Activated T-cell treated with anti-CD3 and anti-CD28 coated beads for 24 hours (primary cell): ENCODE measurements at regions not wholly inside any gene's neighbourhood (a gene's known extent, or its start where the extent isn't known, plus 50 kb on each side); places are given as distances from the start of the nearest gene placed in this dataset.
"Not testable (repeated sequence)": the region's sequence is repeated elsewhere in the genome, so short reads cannot be mapped to it uniquely, and the experiment has no call there.

Experiments used
- DNase-seq: peaks from one replicate; pipeline ENCODE4 v3.0.0-alpha.2; 2020; ENCODE audit warnings: low read depth

DNA sequence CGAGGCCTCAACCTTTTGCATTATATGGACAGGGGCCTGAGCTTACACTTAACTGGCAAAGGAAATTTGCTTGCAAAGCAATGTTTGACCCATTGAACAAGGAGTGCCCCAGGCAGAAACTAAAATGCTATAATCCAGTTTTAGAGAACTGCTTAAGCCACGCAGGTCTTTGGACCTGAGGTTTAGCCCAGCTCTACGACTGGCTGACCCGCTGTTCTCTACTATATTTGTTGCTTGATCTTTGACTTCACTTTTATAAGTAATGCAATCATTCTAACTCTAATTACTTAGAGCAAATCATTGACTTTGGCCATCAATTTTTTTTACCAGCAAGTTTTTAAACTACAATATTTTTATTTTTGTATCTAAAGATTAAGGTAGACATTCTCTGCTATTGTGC is 268.8 kb downstream of the MREG start:
- DNase-seq = no peak

DNA sequence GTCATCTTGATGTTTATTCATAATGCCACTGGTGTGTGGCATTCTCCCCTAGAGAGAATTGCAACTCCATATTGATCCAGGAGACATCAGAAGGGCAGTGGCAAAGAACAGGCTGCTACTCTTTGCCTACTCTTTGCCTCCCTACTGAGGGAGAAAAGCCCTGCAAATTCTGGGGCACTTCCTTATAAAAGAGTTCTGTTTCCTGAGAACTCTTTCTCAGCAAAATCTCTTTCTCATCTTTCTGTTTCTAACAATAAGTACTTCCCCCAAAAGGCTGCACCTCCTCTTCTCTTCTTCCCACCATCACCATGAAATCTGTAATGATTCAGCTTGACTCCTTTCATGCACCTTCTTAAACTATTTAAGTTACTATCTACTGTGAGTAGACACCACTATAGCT is 270.3 kb downstream of the MREG start:
- DNase-seq = no peak

DNA sequence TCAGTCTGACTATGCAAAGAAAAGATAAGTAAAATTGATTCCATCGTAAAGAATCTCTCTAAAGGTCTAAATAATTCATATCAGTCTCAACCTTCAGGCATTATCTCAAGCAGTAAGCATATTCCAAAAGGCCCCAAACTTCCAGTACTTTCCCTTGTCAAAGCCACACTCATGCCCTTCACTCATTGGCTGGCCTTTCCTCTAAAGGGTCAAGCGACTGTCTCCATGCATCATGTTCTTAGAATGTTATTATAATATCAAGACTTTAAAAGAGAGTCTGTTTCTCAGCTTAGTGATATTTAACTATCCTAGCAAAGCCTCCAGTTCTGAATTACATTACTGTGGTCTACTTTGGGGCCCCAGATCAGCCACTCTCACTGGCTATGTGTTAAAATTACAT is 271.3 kb downstream of the MREG start:
- no peak for DNase-seq

- no peak for DNase-seq
Observed at GRCh38 chr2:215740071-215740470, 273.3 kb downstream of the MREG start.

GRCh38 chr2:215738351-215738750 is 275.0 kb downstream of the MREG start:
- no peak for DNase-seq

DNA sequence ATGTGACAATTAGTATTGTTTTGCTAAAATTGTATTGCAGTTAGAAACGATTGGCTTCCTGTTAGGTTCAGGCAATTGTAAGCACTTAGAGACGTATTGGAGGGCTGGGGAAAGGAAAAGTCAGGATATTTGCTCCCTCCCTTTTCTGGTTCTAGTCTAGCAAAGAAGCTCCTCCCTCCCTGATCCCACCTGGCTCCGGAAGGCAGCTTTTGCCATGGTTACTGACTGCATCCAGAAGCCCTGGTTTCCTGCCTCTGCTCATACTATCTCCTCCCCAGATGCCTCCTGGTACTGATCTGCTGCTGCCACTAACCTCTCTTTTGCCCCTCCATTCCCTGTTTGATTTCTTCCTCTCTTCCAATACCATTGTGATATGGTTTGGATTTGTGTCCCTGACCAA is 275.9 kb downstream of the MREG start:
- no peak for DNase-seq

DNA sequence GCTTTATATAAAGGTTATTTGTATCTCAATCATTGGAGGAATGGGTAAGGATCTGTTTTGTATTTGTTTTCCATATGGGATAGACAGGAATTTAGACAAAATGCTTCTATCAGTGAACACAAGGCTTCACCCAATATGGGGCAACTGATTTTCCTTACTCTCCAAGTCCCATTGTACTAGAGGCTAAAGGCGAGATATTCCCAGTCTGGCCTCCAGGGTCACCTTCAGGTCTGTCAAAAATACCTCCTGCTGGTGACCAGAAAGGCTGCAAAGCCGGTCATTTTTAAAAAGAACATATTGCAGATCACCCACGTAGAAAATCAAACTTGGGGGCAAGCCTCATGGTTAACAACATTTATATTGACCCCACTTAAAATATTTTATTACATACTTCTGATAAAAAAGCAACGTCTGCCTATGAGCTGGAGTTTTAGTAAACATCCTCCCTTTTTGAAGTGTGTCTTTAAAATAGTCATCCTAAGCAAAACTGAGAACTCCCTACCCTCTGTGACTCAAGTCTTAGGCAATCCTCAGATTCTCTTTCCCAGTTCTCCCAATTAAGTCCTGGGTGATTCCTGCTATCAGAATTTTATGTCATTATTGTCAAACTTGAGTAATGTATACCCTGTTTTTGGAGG is 276.6 kb downstream of the MREG start:
- no peak for DNase-seq

DNA sequence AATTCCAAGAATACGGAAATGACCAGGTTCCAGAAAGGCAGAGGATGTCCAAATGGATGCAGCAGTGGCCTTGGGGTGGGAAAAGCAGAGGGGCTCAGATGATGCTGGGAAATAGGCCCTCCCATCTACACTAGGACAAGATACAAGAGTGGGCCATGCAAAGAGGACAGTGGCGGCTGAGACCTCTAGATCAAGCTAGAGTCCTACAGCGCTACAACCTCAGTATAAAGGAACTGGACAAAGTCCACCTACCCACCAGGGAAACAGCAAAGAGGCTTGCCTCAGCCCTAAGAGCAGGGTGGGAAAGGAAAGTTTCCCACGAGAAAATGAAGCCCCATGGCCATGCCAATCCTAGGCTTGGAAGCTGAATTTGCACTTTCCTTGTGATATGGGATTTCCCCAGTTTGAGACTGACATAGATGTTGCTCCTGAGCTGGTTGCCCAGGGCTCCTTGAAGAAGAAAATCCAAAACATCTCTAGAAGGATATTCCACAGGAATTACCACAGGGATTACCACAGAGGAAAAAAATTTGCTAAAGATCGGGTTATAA is 282.2 kb downstream of the MREG start:
- no peak for DNase-seq

DNA sequence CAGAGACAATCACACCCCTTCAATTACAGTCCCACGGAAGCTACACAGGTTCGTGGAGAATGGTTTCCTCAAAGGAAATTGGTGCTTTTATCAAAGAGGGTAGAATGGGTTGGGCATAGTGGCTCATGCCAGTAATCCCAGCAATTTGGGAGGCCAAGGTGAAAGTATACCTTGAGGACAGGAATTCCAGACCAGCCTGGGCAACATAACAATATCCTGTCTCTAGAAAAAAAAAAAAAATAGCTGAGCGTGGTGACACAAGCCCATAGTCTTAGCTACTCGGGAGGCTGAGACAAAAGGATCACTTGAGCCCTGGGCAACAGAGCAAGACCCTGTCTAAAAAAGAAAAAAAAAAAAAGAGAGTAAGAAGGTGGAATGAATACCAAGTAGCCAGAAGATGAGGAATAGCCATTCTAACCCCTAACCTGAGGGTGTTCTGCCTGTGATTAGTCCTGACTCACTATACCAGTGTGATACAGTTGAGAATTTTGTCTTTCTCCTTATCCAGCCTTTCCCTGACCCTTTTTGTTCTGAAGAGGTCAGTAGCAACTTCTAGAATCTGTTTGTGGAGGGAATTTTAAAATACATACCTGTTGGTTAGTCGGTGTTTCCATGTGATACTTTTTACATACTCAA is 283.2 kb downstream of the MREG start:
- DNase-seq = no peak

- no peak for DNase-seq
Observed at GRCh38 chr2:215728504-215729065, 284.8 kb downstream of the MREG start.

GRCh38 chr2:215727507-215728503 is 285.5 kb downstream of the MREG start:
- DNase-seq = no peak

- DNase-seq = no peak
Observed at GRCh38 chr2:215726070-215726469, 287.3 kb downstream of the MREG start.

DNA sequence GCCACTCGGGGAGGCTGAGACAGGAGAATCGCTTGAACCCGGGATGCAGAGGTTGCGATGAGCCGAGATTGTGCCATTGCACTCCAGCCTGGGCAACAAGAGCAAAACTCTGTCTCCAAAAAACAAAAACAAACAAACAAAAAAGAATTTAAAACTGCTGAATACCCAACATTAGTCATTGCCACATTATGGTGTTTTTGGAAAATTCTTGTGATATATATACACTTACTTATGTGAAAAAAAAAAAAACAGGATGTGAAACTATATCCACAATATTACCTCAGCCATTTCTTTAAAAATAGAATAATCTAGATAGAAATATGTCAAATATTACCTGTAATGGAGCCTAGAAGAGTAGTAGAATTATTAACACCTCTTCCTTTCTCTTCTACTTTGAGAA is 288.3 kb upstream of the FN1 start:
- no peak for DNase-seq

- DNase-seq = no peak
Observed at GRCh38 chr2:215723631-215724011, 287.8 kb upstream of the FN1 start.

DNA sequence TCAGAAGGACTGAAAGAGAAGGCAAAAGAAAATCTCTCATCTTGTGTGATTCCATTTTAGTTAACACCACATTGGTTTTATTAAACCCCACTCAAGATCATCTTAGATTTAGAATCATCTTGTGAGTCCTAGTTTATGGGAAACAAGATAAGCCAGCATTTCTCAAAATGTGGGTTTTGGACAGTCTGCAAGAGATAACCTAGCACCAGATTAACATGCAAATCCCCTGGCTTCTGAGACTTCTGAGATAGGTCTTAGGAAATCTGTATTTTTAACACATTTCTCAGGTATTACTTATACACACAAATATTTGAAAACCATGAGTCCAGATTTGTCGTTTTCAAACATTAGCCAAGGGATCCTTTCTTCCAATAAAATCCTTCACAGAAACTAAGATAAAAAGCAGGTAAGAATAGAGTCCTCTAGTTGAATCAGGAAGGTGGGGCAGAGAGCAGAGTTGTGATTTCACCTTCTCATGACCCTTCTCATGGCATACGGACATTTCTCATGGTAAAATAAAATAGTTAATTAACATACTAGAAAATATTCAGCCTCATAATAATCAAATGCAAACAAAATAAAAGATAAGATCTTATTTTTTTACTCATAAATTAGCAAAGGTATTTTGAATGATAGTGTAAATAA is 287.2 kb upstream of the FN1 start:
- no peak for DNase-seq

DNA sequence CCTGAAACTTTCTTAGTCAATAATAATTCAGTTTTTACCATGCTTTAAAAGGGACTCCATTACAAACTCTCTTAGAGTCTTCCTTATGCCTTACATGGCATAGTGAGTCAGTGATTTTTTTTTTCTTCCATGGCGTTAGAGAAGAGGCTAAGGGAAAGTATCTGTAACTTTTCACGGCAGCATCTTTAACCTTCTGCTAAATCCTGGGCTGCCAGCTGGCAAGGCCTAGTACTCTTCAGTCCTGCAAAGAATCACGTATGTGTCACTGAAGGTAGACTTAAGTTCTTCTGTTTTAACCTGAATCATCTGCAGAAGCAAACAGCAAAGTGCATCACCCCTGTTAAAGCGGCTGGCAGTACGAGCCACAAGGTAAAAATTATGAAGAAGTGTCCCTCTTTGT is 286.3 kb upstream of the FN1 start:
- no peak for DNase-seq

DNA sequence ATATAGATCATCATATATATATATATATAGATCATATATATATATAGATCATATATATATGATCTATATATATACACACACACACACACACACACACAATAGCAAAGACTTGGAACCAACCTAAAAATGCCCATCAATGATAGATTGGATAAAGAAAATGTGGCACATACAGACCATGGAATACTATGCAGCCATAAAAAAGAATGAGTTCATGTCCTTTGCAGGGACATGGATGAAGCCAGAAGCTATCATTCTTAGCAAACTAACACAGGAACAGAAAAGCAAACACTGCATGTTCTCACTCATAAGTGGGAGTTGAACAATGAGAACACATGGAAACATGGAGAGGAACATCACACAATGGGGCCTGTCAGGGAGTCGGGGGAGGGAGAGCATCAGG is 285.6 kb upstream of the FN1 start:
- not testable (repeated sequence) for DNase-seq

- DNase-seq = no peak
Observed at GRCh38 chr2:215718890-215719289, 283.0 kb upstream of the FN1 start.

DNA sequence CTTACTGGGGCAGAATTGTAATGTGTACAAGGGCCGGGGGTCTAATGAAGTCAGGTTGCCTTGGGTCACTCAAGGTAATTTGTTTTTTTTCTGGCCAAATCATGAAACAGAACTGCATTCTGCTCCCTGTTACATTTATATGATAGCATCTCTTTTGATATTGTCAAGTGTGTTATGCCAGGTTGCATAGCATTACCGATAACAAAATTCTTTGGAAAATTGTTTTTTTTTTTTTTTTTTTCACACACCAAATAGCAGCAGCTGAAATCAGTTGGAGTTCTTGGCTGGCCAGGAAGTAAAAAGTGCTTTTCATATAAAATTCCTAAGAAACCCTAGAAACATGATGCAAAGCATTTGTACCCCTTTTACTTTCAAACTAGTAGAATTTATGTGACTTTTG is 282.6 kb upstream of the FN1 start:
- DNase-seq = no peak

GRCh38 chr2:215717501-215718381 is 281.9 kb upstream of the FN1 start:
- no peak for DNase-seq

DNA sequence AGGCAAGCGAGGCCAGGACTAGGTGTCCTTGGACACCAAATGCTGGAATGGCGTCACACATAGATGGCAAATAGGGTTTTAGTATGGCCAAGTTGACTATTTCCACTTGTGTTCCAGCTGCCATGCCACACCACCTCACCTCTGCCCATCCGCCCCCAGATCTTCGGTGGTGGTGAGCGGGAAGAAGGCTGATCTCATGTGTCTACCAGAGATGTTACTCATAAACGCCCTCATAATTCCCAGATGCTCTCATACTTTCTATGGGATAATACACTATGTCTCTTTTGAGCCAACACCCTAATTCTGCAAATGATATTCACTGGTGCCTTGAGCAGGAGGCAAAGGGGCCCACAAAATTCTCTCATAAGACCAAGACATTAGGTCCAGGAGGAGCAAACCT is 281.1 kb upstream of the FN1 start:
- DNase-seq = no peak
